Activated CD4-positive, alpha-beta memory T cell treated with anti-CD3 and anti-CD28 coated beads, Interleukin-2, amount 10 ng/mL, durations not matched to agents 7 days and 5 days (primary cell): ENCODE measurements at regions not wholly inside any gene's neighbourhood (a gene's known extent, or its start where the extent isn't known, plus 50 kb on each side); places are given as distances from the start of the nearest gene placed in this dataset.

ENCODE experiments used
- CTCF ChIA-PET: fragments of 350-600 bp; sonication (Branson Sonifier 250); formaldehyde crosslinking; loops from one replicate; lab custom pipeline; 2021; ENCODE audit warnings: antibody characterized with exemption, inconsistent platforms; lab: Charles Lee
- POLR2A ChIA-PET: fragments of 350-600 bp; sonication (Branson Sonifier 250); formaldehyde crosslinking; loops from one replicate; lab custom pipeline; 2021; ENCODE audit warnings: antibody characterized with exemption; lab: Charles Lee
- DNase-seq: peaks from one replicate; pipeline ENCODE4 v3.0.0-alpha.2; 2020
- H3K27ac Mint-ChIP-seq: one replicate; pipeline ENCODE4 v1.8.0; 2021; ENCODE audit warnings: mild to moderate bottlenecking, mixed read lengths
- H3K27me3 Mint-ChIP-seq: one replicate; pipeline ENCODE4 v1.8.0; 2021; ENCODE audit warnings: mixed read lengths
- H3K36me3 Mint-ChIP-seq: one replicate; pipeline ENCODE4 v1.8.0; 2021; ENCODE audit warnings: low read depth, mixed read lengths
- H3K4me1 Mint-ChIP-seq: one replicate; pipeline ENCODE4 v1.8.0; 2021; ENCODE audit warnings: mixed read lengths
- H3K4me3 Mint-ChIP-seq: one replicate; pipeline ENCODE4 v1.8.0; 2021; ENCODE audit warnings: mild to moderate bottlenecking, mixed read lengths
- H3K9me3 Mint-ChIP-seq: one replicate; pipeline ENCODE4 v1.8.0; 2021; ENCODE audit warnings: mixed read lengths

GRCh38 chr16:87064731-87065445 is 252.3 kb downstream of the C16orf95 start:
- Mint-ChIP-seq H3K9me3 (no peaks in the 10 kb centered on the region), H3K4me3 (no peak overlapping the region), H3K27ac (no peak overlapping the region), H3K27me3 (peaks cover 39% of the 10 kb centered on the region), H3K4me1 (no peaks in the 10 kb centered on the region), H3K36me3 (no peaks in the 10 kb centered on the region)
- POLR2A ChIA-PET, result no interaction called here
- CTCF ChIA-PET, result interaction anchor here (0.6 to 1.0 kb wide), 2 partner anchors 213 to 500 kb away, joined by 5 to 7 read pairs; no protein-coding TSS in a partner anchor
- DNase-seq, result no peak

GRCh38 chr16:87065446-87066132 is 251.6 kb downstream of the C16orf95 start:
- Mint-ChIP-seq H3K9me3 (no peaks in the 10 kb centered on the region), H3K4me3 (no peak overlapping the region), H3K4me1 (no peaks in the 10 kb centered on the region), H3K36me3 (no peaks in the 10 kb centered on the region), H3K27me3 (peaks cover 36% of the 10 kb centered on the region), H3K27ac (no peak overlapping the region)
- no peak for DNase-seq
- ChIA-PET POLR2A (interaction anchor here (1.0 kb wide), 1 partner anchor 175 kb away, joined by 3 read pairs; no protein-coding TSS in a partner anchor), CTCF (interaction anchor here (0.6 to 1.0 kb wide), 3 partner anchors 212 to 501 kb away, joined by 3 to 7 read pairs (median 5); no protein-coding TSS in a partner anchor)

- POLR2A ChIA-PET, result interaction anchor here (1.0 kb wide), 1 partner anchor 176 kb away, joined by 3 read pairs; no protein-coding TSS in a partner anchor
- H3K27me3 Mint-ChIP-seq, result peaks cover 29% of the 10 kb centered on the region
- no peak for DNase-seq
- CTCF ChIA-PET, result interaction anchor here (0.7 to 1.0 kb wide), 2 partner anchors 372 to 502 kb away, joined by 3 to 7 read pairs; no protein-coding TSS in a partner anchor
- H3K36me3 Mint-ChIP-seq, result no peaks in the 10 kb centered on the region
- no peak overlapping the region for H3K4me3 Mint-ChIP-seq
- no peaks in the 10 kb centered on the region for H3K4me1 Mint-ChIP-seq
- no peak overlapping the region for H3K27ac Mint-ChIP-seq
- no peaks in the 10 kb centered on the region for H3K9me3 Mint-ChIP-seq
Measured at GRCh38 chr16:87066133-87067002, 250.8 kb downstream of the C16orf95 start.

GRCh38 chr16:87067003-87067556 is 250.1 kb downstream of the C16orf95 start:
- POLR2A ChIA-PET, result interaction anchor here (1.0 kb wide), 1 partner anchor 176 kb away, joined by 3 read pairs; no protein-coding TSS in a partner anchor
- Mint-ChIP-seq H3K4me3 (no peak overlapping the region), H3K36me3 (no peaks in the 10 kb centered on the region), H3K4me1 (no peaks in the 10 kb centered on the region), H3K27me3 (peaks cover 26% of the 10 kb centered on the region), H3K9me3 (no peaks in the 10 kb centered on the region), H3K27ac (no peak overlapping the region)
- no peak for DNase-seq
- CTCF ChIA-PET, result no interaction called here

GRCh38 chr16:87067836-87068761 is 249.1 kb downstream of the C16orf95 start:
- no peak overlapping the region for H3K27ac Mint-ChIP-seq
- DNase-seq, result no peak
- no peak overlapping the region for H3K4me3 Mint-ChIP-seq
- no peaks in the 10 kb centered on the region for H3K9me3 Mint-ChIP-seq
- H3K36me3 Mint-ChIP-seq, result no peaks in the 10 kb centered on the region
- ChIA-PET CTCF (no interaction called here), POLR2A (no interaction called here)
- no peaks in the 10 kb centered on the region for H3K4me1 Mint-ChIP-seq
- peaks cover 19% of the 10 kb centered on the region for H3K27me3 Mint-ChIP-seq

- ChIA-PET CTCF (no interaction called here), POLR2A (no interaction called here)
- no peaks in the 10 kb centered on the region for H3K36me3 Mint-ChIP-seq
- H3K9me3 Mint-ChIP-seq, result no peaks in the 10 kb centered on the region
- DNase-seq, result no peak
- H3K27ac Mint-ChIP-seq, result no peak overlapping the region
- no peaks in the 10 kb centered on the region for H3K4me1 Mint-ChIP-seq
- H3K4me3 Mint-ChIP-seq, result no peak overlapping the region
- peaks cover 17% of the 10 kb centered on the region for H3K27me3 Mint-ChIP-seq
Measured at GRCh38 chr16:87068762-87069150, 248.4 kb downstream of the C16orf95 start.

- Mint-ChIP-seq H3K4me1 (no peaks in the 10 kb centered on the region), H3K27ac (no peak overlapping the region), H3K9me3 (no peaks in the 10 kb centered on the region), H3K4me3 (no peak overlapping the region), H3K36me3 (no peaks in the 10 kb centered on the region), H3K27me3 (peaks cover 6% of the 10 kb centered on the region)
- ChIA-PET POLR2A (no interaction called here), CTCF (no interaction called here)
- no peak for DNase-seq
Measured at GRCh38 chr16:87070657-87071056, 246.5 kb downstream of the C16orf95 start.

- ChIA-PET POLR2A (no interaction called here), CTCF (interaction anchor here (1.4 kb wide), 1 partner anchor 10 kb away, joined by 4 read pairs; no protein-coding TSS in a partner anchor)
- Mint-ChIP-seq H3K9me3 (no peaks in the 10 kb centered on the region), H3K27ac (no peak overlapping the region), H3K36me3 (no peaks in the 10 kb centered on the region), H3K27me3 (peaks cover 2% of the 10 kb centered on the region), H3K4me3 (no peak overlapping the region), H3K4me1 (no peaks in the 10 kb centered on the region)
- no peak for DNase-seq
Measured at GRCh38 chr16:87072101-87072500, 245.1 kb downstream of the C16orf95 start.

GRCh38 chr16:87074641-87075318 is 242.4 kb downstream of the C16orf95 start:
- CTCF ChIA-PET, result interaction anchor here (0.5 kb wide), 1 partner anchor 498 kb away, joined by 9 read pairs; no protein-coding TSS in a partner anchor

GRCh38 chr16:87075319-87075860 is 241.8 kb downstream of the C16orf95 start:
- Mint-ChIP-seq H3K36me3 (no peaks in the 10 kb centered on the region), H3K27me3 (peaks cover 2% of the 10 kb centered on the region), H3K4me1 (no peaks in the 10 kb centered on the region), H3K4me3 (no peak overlapping the region), H3K9me3 (peaks cover 5% of the 10 kb centered on the region), H3K27ac (no peak overlapping the region)
- CTCF ChIA-PET, result interaction anchor here (0.5 kb wide), 1 partner anchor 499 kb away, joined by 9 read pairs; no protein-coding TSS in a partner anchor
- no peak for DNase-seq
- POLR2A ChIA-PET, result no interaction called here

More at GRCh38 chr16:87074641-87075318, 242.4 kb downstream of the C16orf95 start:
- POLR2A ChIA-PET, result no interaction called here
- H3K4me1 Mint-ChIP-seq, result no peaks in the 10 kb centered on the region
- no peak overlapping the region for H3K27ac Mint-ChIP-seq
- no peak overlapping the region for H3K4me3 Mint-ChIP-seq
- peaks cover 5% of the 10 kb centered on the region for H3K9me3 Mint-ChIP-seq
- H3K27me3 Mint-ChIP-seq, result peaks cover 2% of the 10 kb centered on the region
- no peaks in the 10 kb centered on the region for H3K36me3 Mint-ChIP-seq
- DNase-seq, result no peak
